ENCODE measurements at regions not wholly inside any gene's neighbourhood (a gene's known extent, or its start where the extent isn't known, plus 50 kb on each side); places are given as distances from the start of the nearest gene placed in this dataset.

GRCh38 chr17:68658999-68659780 is 58.0 kb upstream of the FAM20A start:
- no peak for DNase-seq

DNA sequence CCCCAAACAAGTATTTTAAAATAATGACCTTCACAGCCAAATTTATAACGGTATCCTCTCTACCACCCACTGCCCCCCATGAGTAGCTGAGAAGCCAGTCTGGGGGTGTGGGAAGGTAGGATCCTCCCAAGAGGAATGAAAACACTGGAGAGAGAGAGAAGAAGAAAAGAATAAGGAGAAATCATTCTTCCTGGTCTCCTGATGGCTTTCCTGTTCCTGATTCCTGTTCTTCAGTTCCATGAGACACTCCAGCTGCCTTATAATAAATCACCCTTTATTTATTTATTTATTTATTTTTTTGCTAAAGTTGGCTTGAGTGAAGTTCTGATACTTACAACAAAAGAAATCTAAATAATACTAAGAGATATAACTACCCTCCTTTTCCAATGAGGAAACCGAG is 56.4 kb upstream of the FAM20A start:
- DNase-seq, result no peak

GRCh38 chr17:68657166-68657565 is 56.0 kb upstream of the FAM20A start:
- DNase-seq, result no peak

DNA sequence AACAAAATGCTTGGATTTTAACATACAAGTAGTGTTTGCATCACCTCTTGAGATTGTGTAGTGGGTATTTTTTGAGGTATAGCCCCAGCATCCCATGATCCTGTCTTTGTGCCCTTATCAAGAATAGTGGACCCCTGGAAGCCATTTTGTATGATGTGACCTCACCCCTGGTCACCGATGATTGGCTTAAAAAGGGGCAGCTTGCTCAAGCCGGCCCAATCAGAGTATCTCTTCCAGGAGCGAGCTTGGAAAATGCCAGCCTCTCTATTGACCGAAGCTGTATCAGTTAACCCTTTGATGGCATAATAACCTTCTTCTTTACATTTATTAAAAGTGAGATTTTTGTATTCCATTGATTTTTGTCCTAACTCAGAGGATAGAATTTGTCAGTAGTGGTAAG is 55.5 kb upstream of the FAM20A start:
- DNase-seq, result no peak
